ENCODE measurements at regions not wholly inside any gene's neighbourhood (a gene's known extent, or its start where the extent isn't known, plus 50 kb on each side); places are given as distances from the start of the nearest gene placed in this dataset.

DNA sequence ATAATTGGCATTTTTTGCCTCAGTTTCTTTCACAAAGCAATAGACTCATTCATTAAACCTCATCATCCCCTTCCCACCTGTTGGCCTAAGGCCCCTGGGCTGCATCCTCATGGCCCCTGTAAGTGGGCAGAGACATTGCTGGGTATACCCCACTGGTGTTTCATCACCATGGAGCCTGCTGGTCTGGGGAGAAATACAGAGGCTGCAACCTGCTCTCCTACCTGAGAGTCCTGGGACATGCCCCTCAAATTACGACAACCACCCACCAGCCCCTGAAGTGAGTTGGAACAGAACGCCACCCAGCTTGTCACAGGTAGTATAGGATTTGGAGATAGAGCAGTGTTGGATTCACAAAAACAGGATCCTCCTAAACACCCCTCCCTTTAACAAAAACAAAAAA lies 190.8 kb downstream of the ANKRD60 start:
- TF ChIP-seq, protein P1, sequence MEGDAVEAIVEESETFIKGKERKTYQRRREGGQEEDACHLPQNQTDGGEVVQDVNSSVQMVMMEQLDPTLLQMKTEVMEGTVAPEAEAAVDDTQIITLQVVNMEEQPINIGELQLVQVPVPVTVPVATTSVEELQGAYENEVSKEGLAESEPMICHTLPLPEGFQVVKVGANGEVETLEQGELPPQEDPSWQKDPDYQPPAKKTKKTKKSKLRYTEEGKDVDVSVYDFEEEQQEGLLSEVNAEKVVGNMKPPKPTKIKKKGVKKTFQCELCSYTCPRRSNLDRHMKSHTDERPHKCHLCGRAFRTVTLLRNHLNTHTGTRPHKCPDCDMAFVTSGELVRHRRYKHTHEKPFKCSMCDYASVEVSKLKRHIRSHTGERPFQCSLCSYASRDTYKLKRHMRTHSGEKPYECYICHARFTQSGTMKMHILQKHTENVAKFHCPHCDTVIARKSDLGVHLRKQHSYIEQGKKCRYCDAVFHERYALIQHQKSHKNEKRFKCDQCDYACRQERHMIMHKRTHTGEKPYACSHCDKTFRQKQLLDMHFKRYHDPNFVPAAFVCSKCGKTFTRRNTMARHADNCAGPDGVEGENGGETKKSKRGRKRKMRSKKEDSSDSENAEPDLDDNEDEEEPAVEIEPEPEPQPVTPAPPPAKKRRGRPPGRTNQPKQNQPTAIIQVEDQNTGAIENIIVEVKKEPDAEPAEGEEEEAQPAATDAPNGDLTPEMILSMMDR (IDR thresholded peaks at IDR 0.05), result no peak
- no peak for TF ChIP-seq POLR2A (IDR thresholded peaks at IDR 0.05)

Data from breast epithelium (tissue), 3 donors.